Upper lobe of right lung (tissue), 1 donor: ENCODE measurements at regions not wholly inside any gene's neighbourhood (a gene's known extent, or its start where the extent isn't known, plus 50 kb on each side); places are given as distances from the start of the nearest gene placed in this dataset.

Experiments used
- ATAC-seq: fragments of 200-7000 bp; cut with Tn5 transposase; one replicate; pipeline ENCODE4 v1.9.1; 2020; ENCODE audit warnings: mild to moderate bottlenecking, moderate library complexity
- DNase-seq: peaks from one replicate; pipeline ENCODE4 v3.0.0-alpha.2; 2020
- H3K27ac ChIP-seq: fragments of 200-600 bp; one replicate; pipeline ENCODE4 v1.8.0; 2022
- H3K27me3 ChIP-seq: fragments of 200-600 bp; one replicate; pipeline ENCODE4 v1.8.0; 2022; ENCODE audit warnings: mild to moderate bottlenecking
- H3K36me3 ChIP-seq: fragments of 200-600 bp; one replicate; pipeline ENCODE4 v1.8.0; 2022
- H3K4me1 ChIP-seq: fragments of 200-600 bp; one replicate; pipeline ENCODE4 v1.8.0; 2022
- H3K4me3 ChIP-seq: fragments of 200-600 bp; one replicate; pipeline ENCODE4 v1.8.0; 2022; ENCODE audit warnings: mild to moderate bottlenecking
- H3K9me3 ChIP-seq: fragments of 200-600 bp; one replicate; pipeline ENCODE4 v1.8.0; 2022
- CTCF ChIP-seq: fragments of 200-600 bp; IDR thresholded peaks from one replicate; pipeline ENCODE4 v1.8.0; 2022; ENCODE audit warnings: antibody characterized with exemption
- intact Hi-C: fragments of 100-400 bp; cut with DNase I; formaldehyde crosslinking; loops from one replicate; pipeline ENCODE4 v1.11.0; 2022
- donor health status: DM: no; HTN: yes; CAD: no; lungs with severe emphysema.

GRCh38 chr1:30014031-30014430, 709.4 kb downstream of the MATN1 start:
- intact Hi-C loops = no loop called here
- Histone ChIP-seq H3K9me3 (no peaks in the 10 kb centered on the region), H3K4me1 (no peaks in the 10 kb centered on the region), H3K4me3 (no peak overlapping the region), H3K36me3 (no peaks in the 10 kb centered on the region), H3K27ac (no peak overlapping the region), H3K27me3 (no peaks in the 10 kb centered on the region)
- no peak for DNase-seq
- ATAC-seq = no peak
- no peak for TF ChIP-seq CTCF

- intact Hi-C loops = no loop called here
- TF ChIP-seq CTCF = no peak
- no peak overlapping the region for H3K4me3 ChIP-seq
- H3K27ac ChIP-seq = no peak overlapping the region
- H3K27me3 ChIP-seq = no peaks in the 10 kb centered on the region
- no peaks in the 10 kb centered on the region for H3K9me3 ChIP-seq
- ATAC-seq (no peak), DNase-seq (no peak)
- no peaks in the 10 kb centered on the region for H3K4me1 ChIP-seq
- H3K36me3 ChIP-seq = no peaks in the 10 kb centered on the region
These were observed 710.6 kb downstream of the MATN1 start for GRCh38 chr1:30012455-30013440.

- Histone ChIP-seq H3K4me3 (no peak overlapping the region), H3K36me3 (no peaks in the 10 kb centered on the region), H3K27me3 (no peaks in the 10 kb centered on the region), H3K4me1 (no peaks in the 10 kb centered on the region), H3K9me3 (no peaks in the 10 kb centered on the region), H3K27ac (no peak overlapping the region)
- DNase-seq = no peak
- no peak for TF ChIP-seq CTCF
- no peak for ATAC-seq
- intact Hi-C loops = no loop called here
These were observed 711.4 kb downstream of the MATN1 start for GRCh38 chr1:30011970-30012369.

GRCh38 chr1:30010506-30011106, 712.8 kb downstream of the MATN1 start:
- no peak for DNase-seq
- H3K27ac ChIP-seq = no peak overlapping the region
- intact Hi-C loops = no loop called here

GRCh38 chr1:30009720-30010119, 713.7 kb downstream of the MATN1 start:
- Histone ChIP-seq H3K4me3 (no peak overlapping the region), H3K36me3 (no peaks in the 10 kb centered on the region), H3K27me3 (no peaks in the 10 kb centered on the region), H3K4me1 (no peaks in the 10 kb centered on the region), H3K27ac (no peak overlapping the region), H3K9me3 (no peaks in the 10 kb centered on the region)
- no peak for TF ChIP-seq CTCF
- ATAC-seq = no peak
- no peak for DNase-seq
- intact Hi-C loops = no loop called here

More at GRCh38 chr1:30010506-30011106, 712.8 kb downstream of the MATN1 start:
- Histone ChIP-seq H3K27me3 (no peaks in the 10 kb centered on the region), H3K36me3 (no peaks in the 10 kb centered on the region), H3K4me1 (no peaks in the 10 kb centered on the region), H3K9me3 (no peaks in the 10 kb centered on the region), H3K4me3 (no peak overlapping the region)
- no peak for ATAC-seq
- TF ChIP-seq CTCF = no peak
